OCI-LY3 (cell line): ENCODE measurements at regions not wholly inside any gene's neighbourhood (a gene's known extent, or its start where the extent isn't known, plus 50 kb on each side); places are given as distances from the start of the nearest gene placed in this dataset.

Experiments used
- H2AFZ ChIP-seq: fragments of 200-600, 300-600 bp; shearing (Covaris generic); 2 replicates; pipeline ENCODE4 v1.6.0; 2014; ENCODE audit warnings: antibody characterized with exemption, low read depth, low read length
- H3K27ac ChIP-seq: fragments of 200-600, 300-600 bp; sonication (generic); 2 replicates; pipeline ENCODE4 v1.5.1; 2014; ENCODE audit warnings: mild to moderate bottlenecking, low read length, moderate library complexity, mixed read lengths
- H3K27me3 ChIP-seq: fragments of 200-600, 300-600 bp; sonication (generic); 2 replicates; pipeline ENCODE4 v1.6.1; 2014; ENCODE audit warnings: low read depth, low read length, mixed read lengths
- H3K36me3 ChIP-seq: fragments of 200-600, 300-600 bp; sonication (generic); replicated peaks from 2 replicates; pipeline ENCODE3; 2014; ENCODE audit warnings: low read depth, low read length, mixed read lengths
- H3K4me1 ChIP-seq: fragments of 300-600, 200-600 bp; sonication (generic); 2 replicates; pipeline ENCODE4 v1.6.1; 2014; ENCODE audit warnings: low read length, mixed read lengths
- H3K4me2 ChIP-seq: fragments of 200-600, 300-600 bp; sonication (generic); 2 replicates; pipeline ENCODE4 v1.6.1; 2014; ENCODE audit warnings: low read length, mixed read lengths
- H3K4me3 ChIP-seq: fragments of 300-600, 200-600 bp; sonication (generic); 2 replicates; pipeline ENCODE4 v1.5.1; 2014; ENCODE audit warnings: antibody characterized with exemption, mild to moderate bottlenecking, low read length, moderate library complexity
- H3K79me2 ChIP-seq: fragments of 300-600, 200-600 bp; shearing (Covaris generic); 2 replicates; pipeline ENCODE4 v1.6.1; 2014; ENCODE audit warnings: mild to moderate bottlenecking, low read length, mixed read lengths
- H3K9ac ChIP-seq: fragments of 300-600, 200-600 bp; shearing (Covaris generic); 2 replicates; pipeline ENCODE4 v1.6.0; 2014; ENCODE audit warnings: mild to moderate bottlenecking, low read length, moderate library complexity
- H3K9me3 ChIP-seq: fragments of 200-600, 300-600 bp; shearing (Covaris generic); 2 replicates; pipeline ENCODE4 v1.6.1; 2014; ENCODE audit warnings: low read length, mixed read lengths; ENCODE audit not compliant: insufficient read depth
- H4K20me1 ChIP-seq: fragments of 200-600, 300-600 bp; sonication (generic); 2 replicates; pipeline ENCODE4 v1.6.1; 2016; ENCODE audit warnings: low read length, mixed read lengths; ENCODE audit not compliant: insufficient read depth
- CTCF ChIP-seq: fragments of 200-600, 300-600 bp; sonication (generic); IDR thresholded peaks from 2 replicates; pipeline ENCODE4 v1.5.1; 2014; ENCODE audit warnings: antibody characterized with exemption, low read length, low read depth
- EZH2phosphoT487 ChIP-seq: fragments of 200-600 bp; shearing (Covaris generic); IDR thresholded peaks from 2 replicates; pipeline ENCODE4 v1.6.1; 2018; ENCODE audit warnings: antibody characterized with exemption, mixed run types, low read depth

DNA sequence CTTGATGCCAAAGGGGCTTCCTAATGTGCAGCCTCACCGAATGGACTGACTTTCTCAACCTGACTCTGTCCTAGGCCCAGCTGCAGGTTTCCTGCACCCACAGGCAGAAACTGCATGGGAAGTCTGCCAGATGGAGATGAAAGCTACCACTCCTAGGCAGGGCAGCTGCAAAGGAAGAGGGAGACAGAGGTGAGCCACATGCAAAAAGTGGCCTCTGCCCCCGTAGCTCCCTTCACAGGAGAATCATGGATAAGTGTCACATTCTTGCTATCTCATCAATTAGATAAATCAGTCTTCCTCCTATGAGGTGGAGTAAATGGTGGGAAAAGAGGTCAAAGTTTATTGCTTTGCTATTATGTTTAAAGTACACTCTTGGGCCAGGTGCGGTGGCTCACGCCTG is 191.3 kb downstream of the ALDH8A1 start:
- Histone ChIP-seq H3K9me3 (no peaks in the 10 kb centered on the region), H3K9ac (no peak overlapping the region), H4K20me1 (no peaks in the 10 kb centered on the region), H2AFZ (no peak overlapping the region), H3K4me2 (no peak overlapping the region), H3K79me2 (no peaks in the 10 kb centered on the region), H3K36me3 (no peaks in the 10 kb centered on the region), H3K4me1 (no peaks in the 10 kb centered on the region), H3K27me3 (no peaks in the 10 kb centered on the region), H3K4me3 (no peak overlapping the region), H3K27ac (no peak overlapping the region)
- TF ChIP-seq CTCF (no peak), EZH2phosphoT487 (no peak)

- Histone ChIP-seq H3K9ac (no peak overlapping the region), H3K9me3 (no peaks in the 10 kb centered on the region), H2AFZ (no peak overlapping the region), H3K4me1 (no peaks in the 10 kb centered on the region), H3K4me2 (no peak overlapping the region), H3K79me2 (no peaks in the 10 kb centered on the region), H3K27ac (no peak overlapping the region), H3K36me3 (no peaks in the 10 kb centered on the region), H3K4me3 (no peak overlapping the region), H3K27me3 (no peaks in the 10 kb centered on the region), H4K20me1 (no peaks in the 10 kb centered on the region)
- TF ChIP-seq EZH2phosphoT487 (no peak), CTCF (no peak)
Measured at GRCh38 chr6:134757911-134758361, 192.0 kb downstream of the ALDH8A1 start.

GRCh38 chr6:134756374-134757025 is 193.4 kb downstream of the ALDH8A1 start:
- Histone ChIP-seq H3K27me3 (no peaks in the 10 kb centered on the region), H3K4me3 (no peak overlapping the region), H3K27ac (no peak overlapping the region), H4K20me1 (no peaks in the 10 kb centered on the region), H2AFZ (no peak overlapping the region), H3K9me3 (no peaks in the 10 kb centered on the region), H3K79me2 (no peaks in the 10 kb centered on the region), H3K36me3 (no peaks in the 10 kb centered on the region), H3K9ac (no peak overlapping the region), H3K4me2 (no peak overlapping the region), H3K4me1 (no peaks in the 10 kb centered on the region)
- TF ChIP-seq EZH2phosphoT487: no peak
- no peak for TF ChIP-seq CTCF

DNA sequence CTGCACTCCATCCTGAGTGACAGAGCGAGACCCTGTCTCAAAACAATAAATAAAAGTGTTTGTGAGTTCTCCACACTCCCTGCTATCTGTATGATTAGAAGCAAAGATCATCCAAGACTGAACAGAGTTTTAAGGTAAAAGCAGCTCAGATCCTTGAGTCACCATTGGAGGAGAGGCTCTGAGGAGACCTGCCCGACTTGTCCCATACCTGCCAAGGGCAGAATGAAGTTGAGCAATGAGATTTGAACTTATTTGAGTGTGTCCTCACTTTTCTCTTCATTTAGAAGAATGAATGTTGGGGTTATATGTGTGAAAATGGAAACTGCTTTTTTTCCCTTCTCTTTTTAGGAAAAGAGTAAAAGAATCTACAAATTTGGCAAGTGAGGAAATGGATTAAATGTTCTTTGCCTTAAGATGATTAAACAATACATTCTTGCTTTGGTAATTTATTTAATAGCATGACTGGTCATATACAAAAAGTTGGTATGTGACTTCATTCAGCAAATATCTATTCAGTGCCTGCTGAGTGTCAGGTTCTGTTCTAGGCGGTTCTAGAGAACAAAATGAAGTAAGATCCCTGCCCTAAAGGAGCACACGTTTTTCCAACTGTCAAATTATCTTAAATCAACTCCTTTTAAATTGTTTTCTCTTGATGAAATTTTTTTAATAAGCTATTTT is 195.7 kb downstream of the ALDH8A1 start:
- Histone ChIP-seq H3K4me2 (no peak overlapping the region), H3K27ac (no peak overlapping the region), H3K4me1 (no peaks in the 10 kb centered on the region), H2AFZ (no peak overlapping the region), H4K20me1 (no peaks in the 10 kb centered on the region), H3K27me3 (no peaks in the 10 kb centered on the region), H3K9ac (no peak overlapping the region), H3K4me3 (no peak overlapping the region), H3K79me2 (no peaks in the 10 kb centered on the region), H3K36me3 (no peaks in the 10 kb centered on the region), H3K9me3 (no peaks in the 10 kb centered on the region)
- TF ChIP-seq CTCF (no peak), EZH2phosphoT487 (no peak)
